ENCODE measurements at regions not wholly inside any gene's neighbourhood (a gene's known extent, or its start where the extent isn't known, plus 50 kb on each side); places are given as distances from the start of the nearest gene placed in this dataset.
A peak's percentile ranks its signal among the peaks of the same experiment; 100 is the strongest.

GRCh38 chr9:2332663-2333062 lies 288.9 kb upstream of the VLDLR start:
- Mint-ChIP-seq H3K36me3 (ENCODE audit: low read depth) (no peaks in the 10 kb centered on the region), H3K27me3 (ENCODE audit: insufficient read depth, low read depth, poor library complexity) (peaks cover 1% of the 10 kb centered on the region), H3K4me1 (no peaks in the 10 kb centered on the region), H3K9me3 (no peaks in the 10 kb centered on the region), H3K27ac (no peak overlapping the region), H3K4me3 (no peak overlapping the region)
- Histone ChIP-seq H3K27ac (ENCODE audit: low read depth) (no peak overlapping the region), H3K4me1 (ENCODE audit: insufficient read depth) (no peaks in the 10 kb centered on the region), H3K9me2 (ENCODE audit: insufficient read depth) (peaks cover 21% of the 10 kb centered on the region), H3K27me3 (ENCODE audit: insufficient read depth) (no peaks in the 10 kb centered on the region), H3K4me3 (no peak overlapping the region), H3K4me2 (no peak overlapping the region), H4K20me1 (replicated peaks; ENCODE audit: insufficient read depth) (no peaks in the 10 kb centered on the region), H3K79me2 (replicated peaks; ENCODE audit: insufficient read depth) (no peaks in the 10 kb centered on the region), H3K36me3 (ENCODE audit: insufficient read depth) (no peaks in the 10 kb centered on the region), H3F3A (replicated peaks; ENCODE audit: low read depth) (no peaks in the 10 kb centered on the region), H2AFZ (peak overlapping the region; percentile 74; the same call in 1 of the 2 replicates)
- no peak for ATAC-seq
- DNase-seq (ENCODE audit: low spot score), result no peak
- TF ChIP-seq EZH2 (IDR thresholded peaks at IDR 0.05; ENCODE audit: low read depth, unreplicated experiment), result no peak
- no peak for TF ChIP-seq JUNB (IDR thresholded peaks at IDR 0.05; ENCODE audit: unreplicated experiment)
- no peak for TF ChIP-seq REST (IDR thresholded peaks at IDR 0.05; ENCODE audit: unreplicated experiment)
- TF ChIP-seq EZH2phosphoT487 (IDR thresholded peaks at IDR 0.05; ENCODE audit: unreplicated experiment), result no peak
- no peak for TF ChIP-seq ETS1 (IDR thresholded peaks at IDR 0.05)
- no peak for TF ChIP-seq ZNF462 (CRISPR knock-in tag; IDR thresholded peaks at IDR 0.05)
- TF ChIP-seq CTCF (conservative IDR thresholded peaks at IDR 0.05; ENCODE audit: low read depth in 2 of 2), result no peak
- no peak for TF ChIP-seq POLR2AphosphoS5 (IDR thresholded peaks at IDR 0.05; ENCODE audit: low read depth)
- TF ChIP-seq STAT1 (IDR thresholded peaks at IDR 0.05; ENCODE audit: unreplicated experiment), result no peak
